NCI-H82 treated with DMSO at 0.1 percent for 48 hours (cell line): ENCODE measurements at regions not wholly inside any gene's neighbourhood (a gene's known extent, or its start where the extent isn't known, plus 50 kb on each side); places are given as distances from the start of the nearest gene placed in this dataset.

Source experiments
- DNase-seq: peaks from one replicate; lab custom pipeline; 2025; ENCODE audit not compliant: unreplicated experiment; lab: John Stamatoyannopoulos, UW

DNA sequence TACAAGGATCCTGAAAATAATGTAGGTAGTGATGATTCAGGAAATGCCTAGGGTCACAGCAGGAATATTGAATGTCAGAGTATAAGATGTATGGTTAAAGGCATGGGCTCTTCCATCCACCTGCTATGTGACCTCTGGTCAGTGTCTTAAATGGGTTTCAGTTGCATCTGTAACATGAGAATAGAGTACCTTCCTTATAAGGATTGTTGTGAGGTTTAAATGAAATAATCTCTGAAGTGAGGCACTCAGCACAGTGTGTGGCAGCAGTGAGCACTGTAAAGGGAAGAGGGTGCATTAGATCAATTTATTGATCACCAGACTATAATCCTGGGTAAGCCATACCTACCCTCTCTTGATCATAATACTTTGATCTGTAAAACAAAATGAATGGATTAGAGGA, 319.1 kb downstream of the SLC4A3 start:
- DNase-seq, result no peak

DNA sequence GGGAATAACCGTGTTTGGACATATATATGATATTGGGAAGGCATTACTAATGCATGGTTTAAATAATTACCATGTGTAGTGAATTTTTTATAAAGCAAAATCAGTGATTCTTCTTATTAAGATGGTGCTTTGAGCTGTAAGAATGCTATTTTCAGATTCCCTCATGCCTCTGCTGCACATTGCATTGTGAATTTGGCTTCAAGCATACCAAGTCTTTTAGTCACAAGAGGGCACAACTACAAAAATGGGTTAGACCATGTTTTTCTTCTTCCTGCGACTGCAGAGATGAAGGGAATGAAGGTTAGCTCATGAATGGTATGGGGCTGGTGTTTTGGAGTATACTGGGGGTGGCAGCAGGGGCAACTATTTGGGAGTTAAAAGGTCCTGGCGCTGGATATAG, 320.1 kb downstream of the SLC4A3 start:
- no peak for DNase-seq

DNA sequence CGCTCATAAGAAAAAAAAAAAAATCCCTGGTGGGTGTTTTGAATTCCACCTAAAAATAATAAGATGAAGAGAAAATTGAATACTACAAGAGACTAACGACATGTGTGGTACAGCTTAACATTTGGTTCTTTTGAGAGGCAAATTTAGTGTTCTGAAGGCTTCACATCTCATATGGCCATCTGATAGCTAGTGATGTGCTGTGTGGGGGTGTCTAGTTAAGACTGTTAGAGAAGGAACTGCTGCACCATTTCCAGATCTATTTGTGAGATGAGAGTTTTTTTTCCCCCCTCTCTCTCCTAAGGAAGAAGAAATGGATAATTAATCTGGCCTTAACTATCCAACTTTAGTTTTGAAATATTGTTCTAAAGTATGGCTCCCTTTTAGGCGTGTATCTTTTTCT, 321.6 kb downstream of the SLC4A3 start:
- DNase-seq, result no peak

DNA sequence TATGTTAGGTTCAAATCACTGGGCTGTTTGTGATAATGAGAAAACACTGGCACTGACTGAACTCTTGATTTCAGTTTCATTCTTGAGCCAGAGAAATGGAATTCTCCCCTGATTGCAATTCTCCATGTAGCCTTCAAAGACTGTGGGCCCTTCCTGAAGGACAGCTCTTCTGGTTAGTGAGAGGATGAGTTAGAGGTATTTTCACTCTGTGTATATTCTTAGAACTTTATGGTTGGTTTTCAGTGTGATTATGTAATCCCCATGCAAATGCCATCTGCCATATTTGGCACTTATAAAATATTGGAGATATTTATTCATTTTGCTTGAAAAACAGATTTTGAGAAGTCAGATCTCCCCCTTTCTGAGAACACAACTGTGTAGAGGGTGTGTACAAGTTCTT, 323.7 kb downstream of the SLC4A3 start:
- no peak for DNase-seq

DNA sequence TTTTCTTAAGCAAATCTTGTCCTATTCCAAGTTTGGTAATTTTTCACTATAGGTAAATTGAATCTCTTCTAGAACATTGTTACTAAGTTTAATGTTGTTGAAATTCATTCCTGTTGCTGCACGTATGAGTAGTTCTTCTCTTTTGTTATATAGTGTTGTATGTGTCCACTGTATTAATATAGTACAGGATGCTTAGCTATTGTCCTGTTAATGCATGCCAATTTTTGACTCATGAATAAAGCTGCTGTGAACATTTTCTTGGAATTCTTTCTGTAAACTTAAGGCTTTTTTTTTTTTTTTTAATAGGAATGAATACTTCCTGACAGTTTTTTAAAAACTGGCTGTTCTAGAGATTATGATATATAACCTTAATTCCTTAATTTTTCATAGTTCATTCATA, 326.9 kb downstream of the SLC4A3 start:
- no peak for DNase-seq

DNA sequence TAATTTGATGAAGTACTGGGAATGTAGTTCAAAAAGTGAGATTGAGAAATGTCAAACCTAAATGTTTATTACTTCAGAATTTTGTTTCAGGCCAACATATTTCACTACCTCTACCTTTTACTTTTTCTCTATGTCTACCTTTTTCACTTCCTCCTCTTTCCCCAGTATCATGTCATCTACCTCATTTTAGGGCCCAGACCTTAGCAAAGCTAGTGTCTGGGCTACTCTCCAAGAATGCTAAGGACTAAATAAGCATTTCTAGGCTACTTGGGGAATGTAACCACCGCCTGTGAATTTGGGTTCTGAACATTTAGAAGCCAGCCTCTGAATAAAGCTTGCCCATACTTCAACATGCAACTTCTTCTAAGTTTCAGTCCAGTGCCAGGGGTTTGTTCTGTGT, 330.4 kb downstream of the SLC4A3 start:
- no peak for DNase-seq

DNA sequence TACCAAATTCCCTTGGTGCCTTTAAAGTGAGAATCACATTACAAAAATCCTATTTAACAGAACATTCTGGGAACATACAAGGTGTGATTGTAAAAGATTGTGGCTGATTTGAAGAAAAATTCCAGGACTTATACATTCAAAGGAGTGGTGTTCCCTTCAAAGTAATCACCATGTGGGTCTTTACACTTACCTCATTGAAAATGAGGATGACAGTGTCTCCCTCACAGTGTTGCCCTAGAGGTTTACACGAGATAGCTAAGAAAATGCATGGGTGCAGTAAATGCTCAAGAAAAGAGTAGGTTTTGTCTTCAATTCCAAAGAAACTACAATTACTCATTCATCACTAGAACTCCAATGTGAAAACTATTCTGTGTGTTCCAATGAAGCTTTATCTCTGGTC, 331.5 kb downstream of the SLC4A3 start:
- no peak for DNase-seq

DNA sequence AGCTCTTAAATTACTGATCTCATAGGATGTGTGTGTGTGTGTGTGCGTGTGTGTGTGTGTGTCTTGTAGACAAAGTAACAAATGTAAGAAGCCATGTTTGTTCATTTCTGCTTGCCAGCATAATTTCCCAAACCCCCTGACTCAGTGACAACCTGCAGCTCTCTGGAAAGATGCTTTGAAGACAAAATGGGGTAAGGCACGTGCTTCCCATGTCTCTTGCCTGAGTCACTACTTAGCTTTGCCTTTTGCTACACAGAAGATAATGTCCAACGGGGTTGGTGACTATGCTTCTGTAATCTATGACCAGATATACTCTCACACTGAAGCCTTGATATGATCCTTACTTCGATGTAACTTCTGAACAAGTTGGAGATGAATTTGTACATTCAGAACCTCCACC, 332.0 kb downstream of the SLC4A3 start:
- DNase-seq, result no peak

DNA sequence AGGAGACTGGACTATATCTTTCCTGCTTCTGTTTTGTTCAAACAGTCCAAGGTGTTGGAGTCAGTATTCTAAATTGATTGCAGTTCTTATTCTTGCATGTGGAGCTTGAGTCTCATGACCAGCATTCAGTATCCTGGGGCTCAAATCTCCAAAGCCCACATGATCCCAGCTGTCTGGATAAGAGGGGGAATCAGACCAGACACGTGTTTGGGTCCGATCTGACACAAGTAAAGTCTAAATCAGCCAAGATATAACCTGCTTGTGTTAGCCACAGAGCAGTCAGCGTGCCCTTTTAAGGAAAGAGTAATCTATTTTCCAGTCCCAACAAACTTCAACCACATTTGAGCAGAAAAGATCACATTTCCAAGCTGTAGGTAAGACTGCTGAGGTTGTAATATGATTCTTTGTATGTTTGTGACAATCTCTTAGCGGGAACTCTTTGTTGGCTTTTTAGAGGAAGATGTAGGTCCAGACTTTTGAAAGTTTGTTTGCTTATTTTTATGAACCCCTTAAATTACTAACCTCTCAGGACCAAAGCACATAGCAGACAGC, 334.6 kb downstream of the SLC4A3 start:
- no peak for DNase-seq

DNA sequence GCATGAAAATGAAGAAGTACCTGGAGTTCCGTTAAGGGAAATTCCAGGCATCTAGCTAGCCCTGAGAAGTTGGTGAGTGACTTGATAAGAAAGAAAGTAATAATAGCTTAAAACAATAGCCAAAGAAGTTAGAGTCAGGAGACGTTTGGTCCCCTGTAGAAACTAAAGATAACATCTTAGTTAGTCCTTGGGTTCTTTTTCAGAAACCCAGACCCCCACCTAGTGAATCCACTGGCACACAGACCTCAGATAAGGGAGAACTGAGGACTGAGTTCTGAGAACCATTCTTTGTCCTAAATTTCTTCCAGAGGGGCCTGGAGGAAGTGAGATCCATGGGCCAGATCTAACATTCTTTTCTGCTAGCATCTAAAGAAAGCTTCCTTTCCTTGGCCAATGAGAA, 335.4 kb downstream of the SLC4A3 start:
- DNase-seq, result no peak

DNA sequence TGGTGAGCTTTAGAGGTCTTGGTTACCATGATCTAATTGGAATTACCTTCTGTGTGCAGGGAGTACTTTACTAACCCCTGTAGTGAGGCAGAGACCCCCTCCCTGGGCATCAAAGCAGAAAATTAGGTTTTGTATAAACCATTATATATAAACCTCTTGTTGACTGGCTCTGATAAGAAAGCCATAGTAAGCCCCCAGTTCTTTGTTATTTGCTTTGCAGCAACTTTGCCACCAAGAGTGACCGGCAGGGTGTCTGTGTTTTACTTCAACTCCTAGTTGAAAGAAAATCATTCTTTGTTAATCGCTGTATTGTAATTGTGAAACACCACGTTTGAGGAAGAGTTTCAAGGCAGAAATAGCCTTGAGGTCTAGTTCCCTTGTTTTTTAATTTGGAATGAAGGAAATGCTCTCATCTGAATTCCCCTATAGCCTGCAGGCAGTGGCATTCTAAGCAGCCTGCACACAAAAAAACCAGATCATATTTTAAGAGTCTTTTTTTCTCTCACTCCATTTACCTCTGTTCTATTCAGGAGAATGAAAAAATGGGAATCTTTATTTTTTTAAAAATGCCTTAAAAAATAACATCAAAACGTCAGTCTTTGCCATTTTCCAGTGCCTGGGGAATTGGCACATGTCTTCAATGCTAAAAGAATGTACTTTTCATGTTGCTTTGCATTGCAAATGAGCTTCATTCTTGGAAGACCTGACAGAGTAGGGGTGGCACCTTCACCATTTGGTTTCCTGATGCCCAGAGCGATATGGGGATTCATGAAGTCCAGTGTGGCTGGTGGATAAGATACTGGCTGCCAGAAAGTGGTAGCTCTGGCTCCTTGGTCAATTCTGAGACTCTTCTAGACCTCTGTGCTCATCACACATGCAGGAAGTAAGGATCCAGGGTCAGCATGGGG, 338.1 kb downstream of the SLC4A3 start:
- DNase-seq, result no peak

DNA sequence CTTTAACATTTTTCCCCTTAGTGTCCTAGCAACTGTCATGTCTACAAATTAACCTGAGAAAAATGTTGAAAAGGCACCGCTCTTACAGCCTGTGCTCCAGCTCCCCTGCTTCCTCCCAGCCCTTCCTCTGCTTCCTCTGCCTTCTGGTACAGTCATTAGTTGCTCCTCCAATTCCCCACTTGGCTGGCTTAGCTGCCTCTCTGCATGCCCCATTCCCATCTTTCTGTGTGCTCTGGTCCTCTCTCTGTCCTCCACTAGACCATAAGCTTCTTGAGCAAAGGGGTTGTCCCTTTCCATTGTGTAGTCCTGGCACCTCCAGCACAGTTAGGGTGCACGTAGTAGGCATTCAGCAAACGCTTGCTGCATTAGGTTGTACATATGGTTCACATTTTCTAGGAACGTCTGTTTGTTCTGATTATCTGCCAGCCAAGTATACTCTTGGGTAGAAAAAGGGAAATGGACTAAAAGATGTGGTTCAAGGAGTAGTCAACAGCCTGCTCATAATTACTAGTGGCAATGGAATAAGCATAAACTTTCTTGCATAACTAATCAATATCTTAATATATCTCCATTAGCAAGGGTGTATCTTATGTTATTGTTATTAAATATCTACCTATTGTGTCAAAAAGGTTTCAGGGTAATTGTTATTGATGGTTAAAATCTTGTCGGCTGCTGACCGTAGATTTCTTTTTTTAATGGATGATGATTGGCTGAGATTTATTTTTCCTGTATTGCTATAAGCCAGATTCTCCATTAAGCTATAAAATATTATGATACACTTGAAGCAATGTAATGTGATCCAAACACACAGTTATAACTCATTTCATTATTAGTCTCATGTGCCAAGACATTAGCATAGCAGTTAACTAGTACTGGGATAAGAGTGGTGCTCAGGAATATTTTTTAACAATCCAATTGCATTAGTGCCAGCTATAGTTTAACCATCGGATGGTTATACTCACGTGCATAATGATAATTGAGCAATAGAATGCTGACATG, 340.1 kb downstream of the SLC4A3 start:
- no peak for DNase-seq

DNA sequence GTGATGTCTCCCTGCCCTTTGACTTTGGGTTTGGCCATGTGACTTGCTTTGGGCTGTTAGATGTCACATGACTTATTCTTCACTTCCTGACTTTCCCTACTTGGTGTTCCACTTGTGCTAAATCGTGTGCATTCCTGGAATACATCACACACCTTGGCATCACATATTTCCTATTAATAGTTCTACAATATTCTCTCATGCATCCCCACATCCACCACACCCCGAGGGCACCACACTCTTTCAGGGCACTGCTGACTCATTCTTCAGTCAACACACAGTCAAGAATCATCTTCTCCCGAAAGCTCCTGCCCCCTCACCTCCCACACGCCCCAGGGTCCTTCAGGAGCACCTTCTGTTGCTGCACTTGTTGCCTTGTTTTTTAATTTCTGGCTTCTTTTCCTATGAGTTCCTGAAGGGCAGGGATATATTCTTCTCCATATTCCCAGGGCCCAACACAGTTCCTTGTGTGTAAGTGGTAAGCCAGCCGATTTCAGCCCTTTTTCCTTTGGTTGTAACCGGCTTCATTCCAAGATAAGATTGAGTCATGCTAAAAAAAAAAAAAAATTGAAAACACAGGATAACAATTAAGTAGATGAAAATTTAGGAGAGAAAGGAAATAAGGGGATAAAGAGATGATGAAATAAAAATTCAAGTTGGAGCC, 341.4 kb downstream of the SLC4A3 start:
- no peak for DNase-seq

DNA sequence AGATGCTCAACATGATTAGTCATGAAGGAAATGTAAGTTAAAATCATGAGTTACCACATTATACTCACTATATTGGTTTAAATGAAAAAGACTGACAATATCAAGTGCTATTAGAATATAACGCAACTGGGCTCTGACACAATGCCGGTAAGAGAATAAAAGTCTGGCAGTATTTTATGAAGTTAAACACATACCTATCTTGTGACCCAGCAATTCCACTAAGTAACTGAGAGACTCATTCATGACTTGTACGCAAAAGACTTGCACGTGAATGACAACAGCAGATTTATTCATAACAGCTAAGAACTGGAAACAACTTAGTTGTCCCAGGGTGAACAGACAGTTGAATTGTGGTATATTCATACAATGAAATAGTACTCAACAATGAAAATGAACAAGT, 342.1 kb downstream of the SLC4A3 start:
- DNase-seq, result no peak

DNA sequence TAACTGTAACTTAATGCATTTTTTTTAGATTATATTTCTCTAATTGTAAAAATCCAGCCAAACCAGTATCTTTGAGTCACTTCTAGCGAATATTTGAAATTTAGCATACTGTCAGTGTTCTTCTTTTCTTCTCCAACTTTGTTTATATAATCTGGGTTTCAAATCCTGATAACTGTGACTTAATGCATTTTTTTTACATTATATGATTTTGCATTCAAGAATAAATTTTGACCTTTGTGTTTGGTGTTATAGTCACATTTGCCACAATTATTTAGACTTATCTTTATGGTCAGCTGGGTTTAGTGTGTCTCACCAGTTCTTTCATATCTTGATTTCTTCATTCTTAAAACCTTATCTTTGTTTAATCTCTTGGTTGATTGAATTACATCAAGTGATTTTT, 345.7 kb downstream of the SLC4A3 start:
- DNase-seq, result no peak

DNA sequence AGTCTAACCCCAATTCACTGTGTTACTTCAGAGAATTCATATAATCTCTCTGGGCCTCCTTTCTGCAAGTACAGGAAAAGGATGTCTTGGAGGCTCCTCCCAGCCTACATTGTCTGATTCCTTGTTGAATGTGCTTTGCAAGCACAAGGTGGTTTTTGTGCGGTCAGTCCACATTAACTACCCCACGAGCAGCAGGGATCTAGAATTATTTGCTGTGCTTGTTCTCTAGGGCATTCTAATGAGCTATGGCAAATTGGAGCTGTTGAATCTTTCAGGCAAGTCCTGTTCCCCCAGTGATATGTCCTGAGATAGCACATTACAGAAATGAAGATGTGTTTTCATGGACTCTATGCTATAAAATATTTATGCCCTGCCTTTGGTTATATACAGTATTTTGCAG, 349.4 kb downstream of the SLC4A3 start:
- no peak for DNase-seq

DNA sequence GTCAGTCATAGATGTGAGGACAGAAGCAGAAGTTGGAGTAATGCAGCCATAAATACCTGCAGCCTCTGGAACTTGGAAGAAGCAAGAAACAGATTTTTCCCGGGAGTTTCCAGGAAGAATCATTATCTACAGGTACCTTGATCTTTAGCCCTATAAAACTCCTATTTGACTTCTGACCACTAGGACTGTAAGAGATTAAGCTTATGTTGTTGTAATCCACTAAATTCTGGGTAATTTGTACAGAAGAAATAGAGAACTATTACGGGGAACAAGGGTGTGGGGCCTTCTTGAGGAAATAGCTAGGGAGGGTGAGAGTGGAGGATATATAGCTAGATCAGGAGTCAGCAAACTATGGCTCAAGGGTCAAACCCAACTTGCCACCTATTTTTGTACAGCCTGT, 353.2 kb downstream of the SLC4A3 start:
- no peak for DNase-seq

DNA sequence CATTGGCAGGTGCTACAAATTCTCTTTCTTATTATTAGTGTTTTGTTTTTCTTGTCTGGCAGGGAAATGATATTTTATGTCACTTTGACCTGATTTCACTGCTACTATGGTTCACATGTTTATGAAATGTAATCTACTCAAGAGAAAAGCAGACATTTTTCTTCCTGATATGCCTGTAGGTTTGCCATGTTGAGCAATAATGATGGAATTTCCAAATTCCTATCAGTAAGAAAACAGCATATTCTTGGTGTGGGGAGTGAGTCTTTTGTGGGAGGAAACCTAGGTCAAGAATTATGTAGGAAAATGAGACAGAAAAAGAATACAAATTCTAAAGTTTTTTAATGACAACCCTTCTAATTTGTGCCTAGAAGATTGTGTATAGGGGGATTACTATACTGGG, 356.4 kb downstream of the SLC4A3 start:
- no peak for DNase-seq

DNA sequence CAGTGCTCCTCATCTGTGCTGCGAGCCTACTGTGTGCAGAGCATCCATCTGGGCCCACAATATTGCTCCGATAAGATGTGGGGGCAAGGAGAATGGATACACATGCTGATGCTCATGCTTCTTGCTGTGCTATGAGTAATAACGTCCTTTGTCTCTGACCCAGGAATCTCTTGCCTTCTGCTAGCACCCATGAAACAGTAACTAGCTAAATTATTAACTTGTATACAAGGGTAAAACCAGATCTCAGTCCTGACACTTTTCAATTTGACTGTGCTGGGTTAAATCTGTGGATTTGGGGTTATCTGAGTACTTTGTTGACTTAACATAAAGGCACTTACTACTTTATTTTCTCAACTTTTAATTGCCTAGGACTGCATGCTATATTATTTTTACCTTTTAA, 357.6 kb downstream of the SLC4A3 start:
- DNase-seq, result no peak

DNA sequence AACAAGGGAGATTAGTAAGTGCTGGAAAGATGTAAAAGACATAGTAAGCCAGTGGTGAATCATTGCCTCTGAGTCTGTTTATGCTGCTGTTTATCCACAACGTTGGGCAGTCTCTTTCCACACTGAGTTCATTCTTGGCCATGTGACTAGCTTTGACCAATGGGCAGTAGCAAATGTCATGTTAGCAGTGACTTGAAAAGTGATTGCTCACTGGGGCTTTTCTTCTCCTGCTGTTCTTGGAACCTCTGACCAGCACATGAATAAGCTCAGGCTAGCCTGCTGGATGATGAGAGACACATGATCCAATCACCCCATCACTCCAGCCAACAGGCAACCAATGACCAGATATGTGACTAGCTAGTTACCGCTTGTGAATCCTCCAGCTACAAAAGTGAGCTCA, 360.4 kb downstream of the SLC4A3 start:
- no peak for DNase-seq

DNA sequence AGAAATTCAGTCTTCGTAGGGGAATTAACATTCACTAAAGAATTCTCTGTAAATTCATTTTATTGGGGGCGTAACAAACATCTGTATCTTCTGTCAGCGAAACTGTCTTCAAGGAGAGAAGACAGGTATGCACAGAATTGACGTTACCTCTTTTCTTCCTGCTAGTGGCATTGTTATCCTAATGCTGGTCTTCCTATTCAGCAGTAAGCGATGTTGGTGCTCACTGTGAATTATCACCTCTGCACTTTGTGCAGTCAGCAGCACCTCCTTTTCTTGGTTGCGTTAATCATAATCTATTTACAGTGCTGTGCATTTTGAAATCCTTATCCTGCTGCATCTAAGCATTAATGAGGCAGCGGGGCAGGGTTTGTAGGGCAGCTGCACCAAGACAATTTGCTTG, 362.3 kb downstream of the SLC4A3 start:
- no peak for DNase-seq
